HG03571 (cell line): ENCODE measurements at regions not wholly inside any gene's neighbourhood (a gene's known extent, or its start where the extent isn't known, plus 50 kb on each side); places are given as distances from the start of the nearest gene placed in this dataset.

Experiments
- ATAC-seq: cut with Tn5 transposase; IDR thresholded peaks from one replicate; pipeline ENCODE4 v1.9.1; 2021; ENCODE audit not compliant: unreplicated experiment

DNA sequence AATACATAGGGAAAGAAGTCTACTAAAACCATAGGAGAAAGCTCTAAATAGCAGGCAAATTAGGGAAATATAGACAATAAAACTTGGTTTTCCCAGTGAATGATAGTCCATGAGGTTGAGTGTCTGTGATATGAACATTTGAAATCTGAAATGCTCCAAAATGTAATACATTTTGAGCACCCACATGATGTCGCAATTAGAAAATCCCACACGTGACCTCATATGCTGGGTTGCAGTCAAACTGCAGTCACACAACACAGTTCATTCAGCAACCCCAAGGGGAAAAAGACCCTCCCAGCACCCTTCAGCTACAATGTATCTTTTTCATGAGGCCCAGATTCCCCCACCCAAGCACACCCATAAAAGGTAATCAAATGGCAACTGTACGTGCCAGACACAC is 155.6 kb downstream of the BTC start:
- ATAC-seq: no peak

DNA sequence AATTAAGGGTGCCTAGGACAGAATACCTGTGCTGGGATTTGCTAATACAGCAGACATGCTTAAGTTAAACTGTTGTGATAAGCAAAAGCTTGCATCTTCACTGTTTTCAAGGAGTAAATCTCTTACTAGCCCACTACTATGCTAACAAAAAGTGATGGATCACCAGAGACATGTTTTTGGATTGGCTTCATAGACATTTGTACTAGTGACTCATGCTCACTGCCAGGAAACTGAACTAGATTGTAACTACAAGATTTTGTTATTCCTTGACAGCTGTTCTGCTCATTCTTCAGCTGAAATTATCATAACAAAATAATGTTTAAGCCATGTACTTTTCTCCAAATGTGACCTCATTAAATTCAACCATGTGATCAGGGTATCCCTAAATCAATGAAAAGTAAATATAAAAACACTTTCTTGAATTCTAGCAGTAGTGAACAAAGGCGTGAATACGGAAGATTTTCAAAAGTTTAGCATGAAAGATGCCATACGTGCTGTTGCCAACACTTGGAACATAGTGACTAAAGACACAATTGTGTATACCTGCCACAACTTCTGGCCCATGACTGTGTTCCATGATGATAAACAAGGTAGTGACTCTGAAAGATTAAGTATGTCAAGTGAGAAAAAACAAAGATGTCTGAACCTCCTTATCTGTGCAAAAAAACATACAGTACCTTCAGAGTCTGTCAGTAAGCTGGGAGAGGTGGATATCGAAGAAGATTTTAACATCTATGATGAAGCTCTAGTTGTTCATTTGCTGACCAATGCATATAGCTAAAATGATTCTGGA is 154.0 kb downstream of the BTC start:
- no peak for ATAC-seq

DNA sequence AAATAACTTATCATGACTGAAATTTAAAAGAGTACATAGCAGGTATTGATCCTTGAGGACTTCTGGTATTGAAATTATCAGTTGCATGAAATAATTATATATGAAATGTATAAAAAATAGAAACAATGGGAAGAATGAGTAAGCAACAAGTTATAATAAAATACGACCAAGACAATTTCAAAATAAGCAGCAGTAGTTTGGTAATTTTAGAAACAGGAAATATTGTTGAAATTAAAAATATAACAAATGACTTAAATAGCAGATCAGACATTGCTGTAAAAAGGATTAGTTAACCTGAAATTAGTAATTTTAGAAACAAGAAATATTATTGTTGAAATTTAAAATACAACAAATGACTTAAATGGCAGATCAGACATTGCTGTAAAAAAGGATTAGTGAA is 152.3 kb downstream of the BTC start:
- no peak for ATAC-seq

DNA sequence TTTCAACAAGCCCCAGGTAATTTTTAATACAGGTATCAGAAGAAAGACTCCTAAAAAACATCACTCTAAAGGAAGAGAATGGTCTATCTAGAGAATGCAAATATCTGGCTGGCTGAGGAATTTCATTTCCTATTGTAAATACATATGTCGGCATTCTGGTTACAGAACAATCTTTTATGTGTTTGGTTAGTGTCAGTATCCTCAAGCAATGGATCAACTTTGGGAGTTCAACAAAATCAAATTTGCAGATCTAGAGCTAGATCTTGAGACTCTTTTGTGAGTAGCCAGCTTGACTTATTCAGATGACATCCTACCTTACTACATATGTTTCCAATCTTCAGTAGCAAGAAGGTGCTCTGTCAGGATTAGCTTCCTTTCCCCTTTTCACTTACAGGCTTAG is 145.1 kb downstream of the BTC start:
- ATAC-seq: no peak

DNA sequence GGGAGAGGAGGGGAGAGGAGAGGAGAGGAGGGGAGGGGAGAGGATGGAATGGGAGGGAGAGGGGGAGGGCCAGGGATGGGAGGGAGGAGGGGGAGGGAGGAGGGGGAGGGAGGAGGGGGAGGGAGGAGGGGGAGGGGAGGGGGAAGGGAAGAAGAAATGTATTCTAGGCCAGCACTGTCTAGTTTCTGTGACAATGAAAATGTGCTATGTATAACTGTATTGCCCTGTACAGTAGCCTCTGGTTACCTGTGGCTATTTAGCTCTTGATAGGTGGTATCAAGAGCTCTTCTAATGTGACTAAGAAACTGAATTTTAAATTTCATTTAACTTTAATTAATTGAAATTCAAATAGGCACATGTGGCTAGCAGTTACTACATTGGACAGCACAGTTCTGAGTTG is 143.1 kb downstream of the BTC start:
- ATAC-seq: no peak

DNA sequence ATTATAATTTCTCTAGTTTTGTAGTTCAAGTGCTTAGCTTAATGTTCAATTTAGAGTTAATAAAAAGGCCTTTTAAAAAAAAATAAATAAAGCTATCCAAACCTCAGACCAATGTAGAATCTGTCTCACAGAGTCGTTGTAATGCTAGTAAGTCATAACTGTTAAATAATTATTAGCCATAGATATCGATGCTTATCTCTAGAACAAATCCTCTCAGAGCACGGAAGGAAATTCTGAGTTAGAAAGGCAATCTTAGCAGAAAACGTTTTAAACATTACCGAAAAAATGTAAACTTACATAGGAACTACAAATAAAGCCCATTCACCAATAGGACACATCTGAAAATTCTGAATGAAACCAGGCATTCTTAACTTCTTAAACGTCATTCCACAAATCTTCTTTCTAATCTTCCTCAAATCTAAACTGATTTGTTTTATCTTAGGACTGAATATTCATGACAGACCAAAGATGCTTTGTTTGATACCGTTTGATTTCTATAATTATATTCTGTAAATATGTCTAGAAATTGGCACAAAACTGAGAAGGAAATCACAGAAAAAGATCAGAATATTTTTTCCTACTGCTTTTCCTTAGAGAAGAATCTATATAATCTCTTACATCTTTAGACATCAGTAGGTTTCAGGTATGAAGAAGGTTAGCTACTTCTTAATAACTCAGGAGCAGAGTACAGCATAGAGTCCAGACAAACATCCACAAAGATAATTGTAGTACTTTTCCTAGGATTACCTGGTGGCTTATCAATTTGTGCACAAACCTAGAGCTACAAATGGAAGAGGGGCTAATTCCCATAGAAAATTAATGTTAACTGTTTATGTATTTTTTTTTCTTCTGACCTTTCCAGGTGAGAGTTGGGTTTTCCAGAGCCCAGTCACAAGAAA is 140.7 kb downstream of the BTC start:
- ATAC-seq: no peak

DNA sequence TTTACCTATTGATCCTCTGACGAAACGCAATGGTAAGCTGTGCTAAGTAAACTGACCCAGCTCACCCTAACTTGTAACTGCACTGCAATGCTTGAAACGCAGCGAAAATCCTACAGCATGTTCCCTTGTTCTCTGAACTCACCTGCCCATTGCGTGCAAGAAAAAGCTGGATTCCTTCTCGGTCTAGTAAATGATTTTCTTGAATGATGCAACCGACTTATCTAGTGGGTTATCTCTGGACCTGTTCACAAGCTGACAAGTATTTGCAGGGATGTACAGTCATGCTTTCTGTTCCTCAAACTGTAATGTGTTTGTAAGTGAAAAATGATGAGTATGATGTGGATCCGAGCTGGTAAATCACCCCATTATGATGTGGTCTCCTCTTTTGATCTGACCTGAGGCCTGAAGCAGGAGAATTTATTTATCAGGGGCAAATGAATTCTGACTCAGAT is 140.1 kb downstream of the BTC start:
- ATAC-seq: no peak

DNA sequence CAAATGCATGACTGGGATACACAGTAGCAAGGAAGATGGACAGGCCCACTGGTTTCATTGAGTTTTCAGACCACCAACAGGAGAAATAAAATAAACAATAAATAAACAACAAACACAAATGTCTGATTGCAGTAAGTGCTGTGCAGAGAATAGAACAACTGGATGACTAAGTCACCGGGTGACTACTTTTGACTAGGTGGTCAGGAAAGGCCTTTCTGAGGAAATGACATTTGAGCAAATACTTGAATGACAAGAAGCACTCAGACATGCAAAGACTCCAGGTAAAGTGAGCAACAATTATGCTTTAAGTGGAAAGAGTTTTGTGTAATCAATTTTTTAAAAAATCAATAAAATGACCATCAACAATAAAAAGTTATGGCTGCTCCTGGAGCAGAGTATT is 137.7 kb downstream of the BTC start:
- no peak for ATAC-seq

DNA sequence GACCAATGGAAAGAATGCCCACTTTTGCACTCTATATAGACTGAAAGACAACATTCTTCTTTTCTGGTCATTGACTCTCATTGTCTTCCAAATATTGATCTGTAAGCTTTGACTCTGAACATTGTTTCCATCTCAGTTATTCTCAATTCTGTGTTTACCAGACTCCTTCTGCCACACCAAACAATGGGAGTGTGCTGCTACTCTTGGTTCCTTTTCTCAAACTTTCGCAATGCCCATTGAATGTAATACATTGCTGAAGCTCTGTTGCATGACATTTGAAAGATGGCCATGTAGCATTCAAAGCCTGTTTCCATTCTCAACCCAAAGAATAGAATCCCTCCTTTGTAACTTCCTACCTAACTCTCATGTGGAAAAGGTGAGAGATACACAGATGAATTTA is 136.2 kb downstream of the BTC start:
- ATAC-seq: no peak

DNA sequence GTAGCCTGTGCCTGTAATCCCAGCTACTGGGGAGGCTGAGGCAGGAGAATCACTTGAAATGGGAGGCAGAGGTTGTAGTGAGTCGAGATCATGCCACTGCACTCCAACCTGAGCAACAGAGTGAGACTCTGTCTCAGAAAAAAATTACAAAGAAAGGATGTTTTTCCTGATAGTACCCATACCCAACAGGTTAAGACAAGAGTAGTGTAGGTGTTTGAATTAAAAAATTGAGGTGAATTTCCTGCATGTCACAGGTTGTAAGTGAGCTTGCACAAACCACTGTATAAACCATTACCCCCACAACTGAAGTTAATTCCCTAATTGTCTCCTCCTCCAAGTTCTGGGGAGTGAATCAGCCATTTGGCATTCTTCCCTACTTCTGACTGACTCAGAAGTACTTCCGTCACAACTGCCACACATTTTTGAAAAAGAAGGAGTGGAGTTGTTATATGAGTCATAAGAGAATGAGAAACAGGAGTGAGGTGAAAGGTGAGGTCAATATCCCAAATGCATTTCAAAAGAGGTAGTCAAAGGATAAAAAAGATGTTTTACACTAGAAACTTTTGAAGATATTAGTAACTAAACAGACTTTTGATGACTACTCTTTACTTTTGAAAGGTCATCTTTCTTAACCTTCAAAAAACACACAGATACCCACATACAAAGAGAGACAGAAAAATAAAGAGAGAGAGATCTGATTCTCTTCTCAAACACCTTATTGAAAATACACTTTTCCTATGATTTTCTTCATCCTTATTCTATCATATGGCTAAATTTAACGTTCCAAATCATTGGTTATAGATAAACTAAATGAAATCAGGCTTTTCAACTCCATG is 134.5 kb downstream of the BTC start:
- ATAC-seq: no peak

DNA sequence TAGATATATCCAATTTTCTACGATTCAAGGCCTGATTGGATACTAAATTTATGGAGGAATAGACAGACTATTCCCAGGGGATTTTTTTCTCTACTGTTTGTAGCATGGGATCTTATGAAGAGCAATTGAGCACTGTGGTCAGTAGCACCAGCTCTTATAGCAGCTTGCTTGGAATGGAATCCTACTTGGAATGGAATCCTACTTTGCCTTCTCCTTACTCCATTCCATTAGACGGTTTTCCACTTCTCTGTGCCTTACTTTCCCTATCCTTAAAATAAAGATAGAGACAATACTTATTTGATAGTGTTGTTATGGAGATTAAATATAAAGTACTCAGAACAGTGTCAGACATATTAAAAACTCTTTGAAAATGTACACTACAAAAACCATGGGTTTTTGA is 133.5 kb downstream of the BTC start:
- no peak for ATAC-seq

DNA sequence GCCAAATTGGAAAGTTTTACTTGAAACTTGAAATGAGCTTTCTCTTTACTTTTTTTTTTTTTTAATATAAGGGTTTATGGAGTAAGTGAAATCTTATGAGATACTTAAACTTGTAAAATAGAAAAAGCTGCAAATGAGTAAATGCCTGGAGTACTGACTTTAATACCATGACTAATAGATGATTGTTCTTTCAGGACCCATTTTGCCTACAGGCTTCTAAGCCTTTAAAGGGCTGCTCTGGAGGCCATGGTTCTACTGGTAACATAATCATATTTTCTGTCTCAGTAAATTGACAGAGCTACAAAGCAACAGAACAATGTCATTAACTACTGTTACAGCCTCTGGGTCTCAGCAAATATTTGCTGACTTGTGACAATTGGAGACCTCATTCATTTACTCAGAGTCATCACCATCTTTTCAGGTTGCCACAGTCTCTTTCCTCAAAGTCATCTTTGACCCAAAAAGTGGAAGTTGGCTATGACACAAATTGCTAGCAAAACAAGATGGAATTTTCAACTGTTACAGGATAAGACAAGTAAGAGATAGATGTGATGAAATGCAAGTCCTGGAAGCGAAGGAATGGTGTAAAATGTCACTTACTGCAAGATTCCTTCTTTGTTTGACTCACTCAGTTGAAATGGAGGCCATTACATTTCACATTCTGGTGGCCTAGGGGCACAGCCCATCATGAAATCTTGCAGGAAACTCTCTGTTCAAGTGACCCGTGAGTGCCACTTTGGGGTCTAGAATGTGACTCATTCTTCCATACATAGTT is 132.7 kb downstream of the BTC start:
- no peak for ATAC-seq

DNA sequence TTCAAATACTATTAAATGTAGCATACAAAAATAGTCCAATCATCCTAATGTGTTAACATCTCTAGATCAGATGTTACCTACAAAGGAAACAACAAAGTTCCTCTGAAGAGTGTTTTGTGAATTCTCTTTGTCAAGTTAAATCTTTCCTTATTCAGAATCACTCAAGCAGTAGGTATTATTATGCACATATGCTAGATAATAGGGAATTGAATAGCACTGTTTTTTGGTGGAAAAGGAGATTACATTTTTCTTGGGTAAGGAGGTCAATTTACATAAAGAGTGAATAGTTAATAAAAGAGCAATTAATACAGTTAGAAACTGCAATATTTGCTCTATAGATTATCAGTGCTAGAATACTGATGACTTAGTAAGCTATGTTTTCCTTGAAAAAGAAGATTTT is 130.7 kb downstream of the BTC start:
- no peak for ATAC-seq

DNA sequence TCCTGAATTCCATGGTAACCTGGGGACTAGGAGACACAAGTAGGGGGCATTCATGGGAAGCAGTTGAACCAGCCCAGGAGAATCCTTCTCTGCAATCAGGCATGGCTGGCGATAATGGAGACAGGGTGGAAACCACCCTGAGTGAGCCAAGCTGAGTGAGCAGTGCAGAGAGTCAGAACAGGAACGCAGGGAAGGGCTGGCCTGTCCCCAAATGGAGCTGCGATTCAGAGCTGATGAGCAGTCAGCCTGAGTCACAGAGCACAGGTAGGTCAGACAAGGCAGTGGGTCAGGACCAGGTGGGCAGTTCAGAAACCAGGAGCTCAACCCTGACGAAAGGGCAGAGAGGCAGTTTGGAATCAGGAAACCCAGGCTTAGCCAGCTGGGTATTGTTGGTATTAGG is 129.0 kb downstream of the BTC start:
- ATAC-seq: no peak

DNA sequence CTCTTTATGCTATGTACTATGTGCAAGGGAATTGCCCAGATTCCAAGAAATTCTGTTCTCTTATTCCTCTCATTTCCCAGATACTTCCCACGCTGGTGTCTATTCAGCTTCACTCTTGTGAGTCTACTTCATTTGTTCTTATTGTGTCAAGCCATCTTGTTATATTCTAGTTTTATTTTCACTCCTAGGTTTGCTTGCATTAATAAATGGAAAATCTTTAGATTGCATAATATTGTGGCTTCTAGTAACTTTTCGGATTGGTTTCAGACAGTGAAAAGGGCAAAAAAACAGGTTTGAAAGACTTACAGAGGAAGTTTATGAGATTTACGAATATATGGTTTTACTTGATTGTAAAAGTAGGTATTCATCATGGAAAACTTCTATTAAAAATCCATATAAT is 128.4 kb downstream of the BTC start:
- ATAC-seq: no peak

DNA sequence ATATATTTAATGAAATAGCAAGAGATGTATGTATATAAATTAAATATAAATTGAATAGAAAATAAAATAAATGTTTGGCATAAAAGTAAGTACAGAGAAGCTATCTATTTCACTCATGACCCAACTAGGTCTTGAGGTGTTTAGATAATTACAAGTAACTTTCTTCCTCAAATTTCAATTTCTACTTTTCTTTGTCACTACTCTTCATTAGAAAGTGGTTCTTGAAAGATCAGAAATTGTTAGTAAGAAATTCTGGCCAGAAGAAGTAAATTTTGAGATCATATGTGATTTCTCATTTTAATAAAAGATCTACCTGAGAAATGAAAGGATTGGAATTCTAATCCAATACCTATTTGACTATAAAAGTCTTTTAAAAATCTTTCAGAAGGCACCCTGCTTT is 126.9 kb downstream of the BTC start:
- ATAC-seq: no peak

DNA sequence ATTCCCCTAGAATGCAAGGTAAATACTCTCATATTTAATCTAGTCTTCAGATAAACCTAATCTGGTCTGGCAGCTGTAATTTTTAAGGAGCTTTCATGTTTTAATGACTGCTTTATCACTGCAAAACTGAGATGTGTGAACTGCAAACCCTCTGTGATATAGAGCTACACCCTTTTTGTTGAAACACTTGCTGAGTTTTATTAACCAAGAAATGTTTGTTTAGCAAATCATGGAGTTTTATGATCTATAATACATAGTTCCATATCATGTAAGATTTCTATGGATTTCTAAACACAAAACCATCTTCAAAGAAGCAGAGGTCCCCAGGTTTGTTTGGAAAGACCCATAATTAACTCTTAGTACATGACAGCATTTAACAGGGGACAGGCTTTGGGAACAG is 126.4 kb downstream of the BTC start:
- no peak for ATAC-seq

DNA sequence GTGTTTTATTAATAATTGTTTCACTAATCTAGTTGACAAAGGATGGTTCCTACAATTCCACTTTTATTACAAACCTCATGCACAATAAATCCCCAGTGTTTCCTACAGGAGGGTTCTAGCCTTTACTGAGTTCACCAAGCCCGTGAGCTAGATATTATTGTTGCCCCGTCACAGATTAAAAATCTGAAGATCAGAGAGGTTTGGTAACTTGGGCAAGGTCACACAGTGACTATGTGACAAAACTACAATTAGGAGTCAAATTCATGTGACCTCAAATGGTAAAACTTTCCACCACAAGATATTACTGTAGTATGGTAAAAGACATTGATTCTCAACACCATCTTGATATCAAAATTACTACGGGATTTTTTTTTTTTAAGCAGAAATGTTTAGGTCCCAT is 124.6 kb downstream of the BTC start:
- ATAC-seq: no peak

DNA sequence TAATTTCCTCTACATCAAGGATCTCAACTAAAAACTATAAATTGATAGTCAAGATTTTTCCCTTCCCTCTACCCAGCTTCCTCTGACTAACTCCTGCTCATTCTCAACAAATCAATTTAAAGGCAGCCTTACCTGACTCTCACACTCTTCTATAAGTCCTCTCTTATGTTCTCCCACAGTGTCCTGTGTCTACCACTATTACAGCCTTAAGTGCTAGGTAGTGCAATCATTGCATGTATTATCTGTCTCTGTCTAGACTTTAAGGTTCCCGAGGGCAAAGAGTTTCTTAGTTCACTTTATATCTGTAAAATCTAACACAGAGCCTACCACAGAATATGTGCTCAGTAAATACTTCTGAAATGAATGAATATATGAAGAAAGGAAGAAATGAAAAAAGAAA is 123.7 kb downstream of the BTC start:
- no peak for ATAC-seq

DNA sequence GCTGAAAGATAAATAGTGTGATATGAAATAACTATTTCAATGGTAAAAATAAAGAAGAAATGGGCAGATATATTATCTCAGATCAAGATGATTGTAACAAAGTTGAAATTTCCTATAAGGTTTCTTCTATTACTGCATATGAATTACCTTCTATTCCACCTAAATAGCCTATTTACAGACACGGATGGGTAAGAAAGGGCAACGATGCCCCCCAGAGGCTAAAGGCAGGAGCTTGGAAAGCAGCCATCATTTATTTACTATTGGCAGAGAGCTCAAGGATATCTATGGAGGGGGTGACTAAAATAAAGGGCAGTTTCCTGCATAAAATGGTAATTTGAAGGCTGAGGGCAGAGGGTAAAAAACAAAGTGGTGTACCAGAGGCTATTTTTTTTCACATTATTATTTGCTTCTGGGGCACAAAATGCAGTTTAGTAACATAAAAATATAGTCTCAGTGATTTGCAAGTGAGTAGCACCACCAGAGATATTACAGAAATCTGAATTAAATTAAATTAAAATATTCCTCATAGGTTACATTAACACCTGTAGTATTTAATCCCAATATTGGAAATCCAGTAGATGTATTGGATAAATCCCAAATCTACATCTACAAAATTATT is 123.1 kb downstream of the BTC start:
- no peak for ATAC-seq
